GM18867 (cell line): ENCODE measurements at regions not wholly inside any gene's neighbourhood (a gene's known extent, or its start where the extent isn't known, plus 50 kb on each side); places are given as distances from the start of the nearest gene placed in this dataset.

Experiments
- ATAC-seq: cut with Tn5 transposase; IDR thresholded peaks from one replicate; pipeline ENCODE4 v1.9.1; 2021; ENCODE audit warnings: mild to moderate bottlenecking, moderate library complexity; ENCODE audit not compliant: unreplicated experiment

- ATAC-seq: no peak
Observed at GRCh38 chrX:10021461-10022272, 54.5 kb downstream of the CLDN34 start.

GRCh38 chrX:10022273-10022541 lies 55.0 kb downstream of the CLDN34 start:
- ATAC-seq: no peak

- no peak for ATAC-seq
Observed at GRCh38 chrX:10022580-10023245, 55.6 kb downstream of the CLDN34 start.

- ATAC-seq: no peak
Observed at GRCh38 chrX:10023821-10024220, 56.7 kb downstream of the CLDN34 start.

- ATAC-seq: no peak
Observed at GRCh38 chrX:10025742-10026493, 58.8 kb downstream of the CLDN34 start.

GRCh38 chrX:10028283-10029104 lies 61.3 kb downstream of the CLDN34 start:
- ATAC-seq: no peak

GRCh38 chrX:10030570-10030969 lies 63.4 kb downstream of the CLDN34 start:
- no peak for ATAC-seq

- ATAC-seq: no peak
Observed at GRCh38 chrX:10031746-10032145, 64.6 kb downstream of the CLDN34 start.

GRCh38 chrX:10032147-10032546 lies 65.0 kb downstream of the CLDN34 start:
- no peak for ATAC-seq

GRCh38 chrX:10033375-10034007 lies 66.3 kb downstream of the CLDN34 start:
- no peak for ATAC-seq

GRCh38 chrX:10034740-10035260 lies 67.6 kb downstream of the CLDN34 start:
- ATAC-seq: no peak

GRCh38 chrX:10038585-10038984 lies 71.4 kb downstream of the CLDN34 start:
- no peak for ATAC-seq

GRCh38 chrX:10039821-10040793 lies 72.9 kb downstream of the CLDN34 start:
- ATAC-seq: no peak

GRCh38 chrX:10040961-10041360 lies 73.8 kb downstream of the CLDN34 start:
- ATAC-seq: no peak

GRCh38 chrX:10041383-10041782 lies 74.2 kb downstream of the CLDN34 start:
- ATAC-seq: no peak

GRCh38 chrX:10042055-10042454 lies 74.9 kb downstream of the CLDN34 start:
- no peak for ATAC-seq

GRCh38 chrX:10043386-10043785 lies 76.2 kb downstream of the CLDN34 start:
- ATAC-seq: no peak

- no peak for ATAC-seq
Observed at GRCh38 chrX:10044021-10044420, 76.9 kb downstream of the CLDN34 start.

- no peak for ATAC-seq
Observed at GRCh38 chrX:10045327-10046000, 78.3 kb downstream of the CLDN34 start.
